SJSA1 (cell line): ENCODE measurements at regions not wholly inside any gene's neighbourhood (a gene's known extent, or its start where the extent isn't known, plus 50 kb on each side); places are given as distances from the start of the nearest gene placed in this dataset.

ENCODE experiments used
- DNase-seq, 2 experiments: peaks; one replicate each; pipeline ENCODE4 v3.0.0-alpha.2; 2015 to 2020; ENCODE audit warnings: low spot score in 2 of 2, low read depth in 1 of 2
- H3K27ac ChIP-seq: fragments of 250-450 bp; sonication (Bioruptor Pico); 2 replicates; pipeline ENCODE4 v1.5.1; 2020; ENCODE audit warnings: mild to moderate bottlenecking, moderate library complexity
- H3K27me3 ChIP-seq: fragments of 250-450 bp; sonication (Bioruptor Pico); replicated peaks from 2 replicates; pipeline ENCODE4 v1.5.1; 2020; ENCODE audit warnings: mild to moderate bottlenecking, moderate library complexity
- H3K36me3 ChIP-seq: fragments of 250-450 bp; sonication (Bioruptor Pico); 2 replicates; pipeline ENCODE4 v1.5.1; 2020; ENCODE audit warnings: mild to moderate bottlenecking
- H3K4me1 ChIP-seq: fragments of 250-450 bp; sonication (Bioruptor Pico); replicated peaks from 2 replicates; pipeline ENCODE4 v1.6.1; 2021; ENCODE audit warnings: mild to moderate bottlenecking
- H3K4me3 ChIP-seq: fragments of 250-450 bp; sonication (Bioruptor Pico); 2 replicates; pipeline ENCODE4 v1.5.1; 2020; ENCODE audit warnings: mild to moderate bottlenecking
- H3K9me3 ChIP-seq: fragments of 250-450 bp; sonication (Bioruptor Pico); replicated peaks from 2 replicates; pipeline ENCODE4 v1.5.1; 2020; ENCODE audit warnings: mild to moderate bottlenecking

DNA sequence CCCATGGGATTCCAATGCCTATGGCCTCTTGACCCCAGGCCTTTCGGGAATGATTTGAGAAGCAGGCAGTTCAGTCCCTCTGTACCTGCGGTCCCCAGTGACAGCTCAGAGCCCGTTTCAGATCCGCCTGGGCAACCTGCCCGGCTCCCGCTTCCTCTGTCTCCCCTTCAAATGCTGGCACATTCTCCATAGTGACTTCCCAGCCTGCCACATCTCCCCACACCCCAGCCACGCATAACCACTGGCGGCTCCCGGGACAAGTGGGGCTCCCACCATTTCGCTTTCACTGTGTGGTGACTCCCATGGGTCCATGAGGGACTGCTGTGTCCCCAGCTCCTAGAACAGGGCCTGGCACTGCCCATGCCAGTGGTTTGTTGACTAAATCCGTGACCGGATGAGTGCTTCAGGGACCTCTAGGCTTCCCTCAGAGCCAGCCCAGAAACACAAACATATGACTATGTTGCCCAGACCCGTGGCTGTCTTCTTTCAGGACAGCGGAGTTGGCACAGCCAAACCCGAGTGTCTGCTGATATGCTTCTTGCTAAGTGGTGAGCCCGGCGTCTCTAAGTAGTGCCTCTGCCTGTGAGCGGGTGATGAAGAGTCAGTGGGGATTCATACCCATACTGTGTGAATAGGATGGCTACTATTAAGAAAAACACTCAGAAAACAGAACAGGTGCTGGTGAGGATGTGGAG lies 91.2 kb downstream of the GLI2 start:
- Histone ChIP-seq H3K4me3 (no peak overlapping the region), H3K9me3 (no peaks in the 10 kb centered on the region), H3K27ac (no peak overlapping the region), H3K27me3 (no peaks in the 10 kb centered on the region), H3K4me1 (peaks cover 27% of the 10 kb centered on the region), H3K36me3 (peaks cover 33% of the 10 kb centered on the region)
- DNase-seq, result no peak

DNA sequence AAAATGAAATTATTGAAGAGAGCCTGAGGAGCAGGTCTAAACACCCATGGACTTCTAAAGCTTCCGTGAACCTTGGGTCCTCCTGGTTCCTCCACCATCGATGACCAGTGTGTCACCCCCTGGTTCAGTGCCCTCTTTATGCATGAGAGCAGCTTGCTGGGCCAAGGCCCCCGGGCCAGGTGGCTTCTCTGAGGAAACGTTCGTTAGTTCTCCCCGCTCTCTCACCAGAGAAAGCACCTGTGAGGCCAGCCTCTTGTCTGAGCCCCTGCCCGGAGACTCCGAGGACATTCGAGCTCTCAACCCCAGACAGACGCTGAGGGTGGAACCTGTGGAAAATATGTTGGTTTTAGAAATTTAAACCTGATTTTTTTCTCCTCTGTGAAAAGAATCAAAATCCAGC lies 92.4 kb downstream of the GLI2 start:
- Histone ChIP-seq H3K4me1 (peaks cover 24% of the 10 kb centered on the region), H3K27me3 (no peaks in the 10 kb centered on the region), H3K9me3 (no peaks in the 10 kb centered on the region), H3K36me3 (peaks cover 33% of the 10 kb centered on the region), H3K4me3 (no peak overlapping the region), H3K27ac (no peak overlapping the region)
- DNase-seq, result no peak

DNA sequence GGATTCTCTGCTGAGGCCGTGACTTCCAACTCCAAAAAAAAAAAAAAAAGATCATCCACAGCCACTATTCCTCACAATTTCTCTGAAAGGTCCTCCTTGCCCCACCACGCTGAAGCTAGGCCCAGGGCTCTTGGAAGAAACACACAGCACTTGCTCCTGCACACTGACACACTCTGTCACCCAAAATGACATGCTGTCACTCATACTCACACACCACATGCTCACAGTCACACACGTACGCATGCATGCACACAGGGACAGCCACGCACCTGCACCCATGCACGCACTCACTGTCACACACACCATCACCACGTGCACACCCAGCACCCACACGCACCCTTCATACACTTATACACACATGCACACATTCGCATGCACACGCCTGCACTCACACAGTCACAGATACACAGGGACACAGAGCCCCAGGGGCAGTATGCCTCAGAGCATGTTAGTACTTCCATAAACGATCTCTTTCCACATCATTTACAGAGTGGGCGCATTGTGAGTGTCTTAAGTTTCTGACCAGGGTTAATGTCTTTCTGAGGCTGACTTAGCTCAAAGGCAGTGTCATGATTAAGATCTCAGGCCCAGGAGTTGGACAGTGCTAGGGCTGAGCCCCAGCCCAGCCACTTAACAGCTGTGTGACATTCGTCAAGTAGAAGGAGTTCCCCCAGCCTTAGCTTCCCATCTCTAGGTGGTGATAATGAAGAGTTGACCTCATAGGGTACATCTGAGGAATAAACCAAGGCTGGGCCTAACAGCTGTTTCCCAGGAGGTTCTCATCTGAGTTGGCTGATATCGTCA lies 93.4 kb downstream of the GLI2 start:
- H3K4me3 ChIP-seq, result no peak overlapping the region
- no peaks in the 10 kb centered on the region for H3K9me3 ChIP-seq
- peaks cover 24% of the 10 kb centered on the region for H3K4me1 ChIP-seq
- no peak overlapping the region for H3K27ac ChIP-seq
- peaks cover 33% of the 10 kb centered on the region for H3K36me3 ChIP-seq
- H3K27me3 ChIP-seq, result no peaks in the 10 kb centered on the region
- no peak for DNase-seq

DNA sequence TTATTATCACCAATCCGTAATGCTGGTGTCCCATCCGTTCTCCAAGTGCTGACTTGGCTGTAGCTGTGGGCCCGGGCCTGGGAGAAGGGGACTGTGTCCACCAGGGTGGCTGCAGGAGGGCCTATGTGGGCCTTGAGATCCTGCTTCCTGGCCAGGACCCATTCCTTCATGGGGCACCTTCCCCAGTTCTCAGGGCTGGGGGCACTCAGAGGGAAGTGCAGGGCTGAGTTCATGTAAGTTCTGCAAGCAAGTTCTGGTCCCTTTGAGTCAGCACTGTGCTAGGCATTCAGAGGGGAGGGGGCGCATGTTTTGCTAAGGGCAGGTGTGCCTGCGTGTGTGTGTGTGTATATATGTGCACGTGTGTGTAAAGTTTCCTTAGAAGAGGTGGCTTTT lies 94.0 kb downstream of the GLI2 start:
- no peak for DNase-seq
- Histone ChIP-seq H3K27ac (no peak overlapping the region), H3K9me3 (no peaks in the 10 kb centered on the region), H3K27me3 (no peaks in the 10 kb centered on the region), H3K4me1 (peaks cover 24% of the 10 kb centered on the region), H3K4me3 (no peak overlapping the region), H3K36me3 (peaks cover 32% of the 10 kb centered on the region)

DNA sequence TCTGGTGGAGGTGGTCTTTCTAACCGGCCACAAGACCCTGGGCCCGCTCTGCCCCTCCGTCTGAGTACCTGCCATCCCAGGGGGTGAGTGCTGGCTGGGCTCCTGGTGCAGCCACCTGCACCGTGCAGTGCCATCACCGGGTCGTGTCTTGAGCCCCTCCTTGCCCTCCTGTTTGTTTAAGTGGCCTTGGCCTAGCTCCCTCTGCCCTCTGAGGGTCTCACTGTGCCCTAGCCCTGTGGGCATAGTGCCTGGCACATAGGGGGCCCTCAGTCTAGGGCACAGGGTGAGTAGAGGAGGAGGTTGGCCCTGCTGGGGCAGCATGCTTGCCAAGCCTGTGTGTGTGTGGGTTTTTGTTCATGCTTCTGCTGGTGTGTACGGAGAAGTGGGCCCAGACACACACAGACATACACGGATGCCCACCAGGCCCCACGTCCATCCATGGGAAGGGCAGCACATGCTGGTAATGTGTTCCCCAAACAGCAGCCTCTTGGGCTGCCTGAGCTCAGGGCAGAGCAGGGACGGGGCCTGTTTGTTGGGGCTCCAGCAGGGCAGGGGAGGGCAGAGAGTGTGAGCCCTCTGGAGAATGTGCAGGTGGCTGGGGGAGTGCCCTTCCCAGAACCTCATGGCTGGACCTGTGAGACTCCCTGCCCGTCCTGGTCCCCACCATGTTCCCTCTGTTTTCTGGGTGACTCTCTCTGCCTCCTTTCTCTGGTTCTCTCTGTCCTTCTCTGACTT lies 94.6 kb downstream of the GLI2 start:
- Histone ChIP-seq H3K36me3 (peaks cover 31% of the 10 kb centered on the region), H3K4me1 (peaks cover 21% of the 10 kb centered on the region), H3K27me3 (no peaks in the 10 kb centered on the region), H3K27ac (no peak overlapping the region), H3K4me3 (no peak overlapping the region), H3K9me3 (no peaks in the 10 kb centered on the region)
- no peak for DNase-seq

DNA sequence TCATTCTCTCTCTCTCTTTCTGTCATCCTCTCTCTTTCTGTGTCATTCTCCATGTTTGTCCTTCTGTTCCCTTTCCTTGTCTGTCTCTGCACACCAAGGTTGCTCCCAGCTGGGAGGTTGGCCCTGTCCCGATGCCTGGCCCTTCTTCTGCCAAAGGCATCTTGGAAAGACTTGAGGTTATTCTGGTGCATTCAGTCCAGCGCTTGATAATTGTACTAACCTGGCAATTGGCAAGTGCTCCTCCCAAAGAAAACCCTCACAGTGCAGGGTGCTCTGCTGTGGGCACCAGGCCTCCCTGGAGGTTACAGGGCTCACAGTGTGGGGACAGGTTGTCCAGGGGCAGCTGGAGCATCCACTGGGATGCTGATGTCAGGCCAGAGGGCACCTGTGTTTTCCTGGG lies 95.4 kb downstream of the GLI2 start:
- H3K27me3 ChIP-seq, result no peaks in the 10 kb centered on the region
- DNase-seq, result no peak
- no peak overlapping the region for H3K4me3 ChIP-seq
- H3K27ac ChIP-seq, result no peak overlapping the region
- no peaks in the 10 kb centered on the region for H3K9me3 ChIP-seq
- peaks cover 13% of the 10 kb centered on the region for H3K4me1 ChIP-seq
- H3K36me3 ChIP-seq, result peaks cover 32% of the 10 kb centered on the region

DNA sequence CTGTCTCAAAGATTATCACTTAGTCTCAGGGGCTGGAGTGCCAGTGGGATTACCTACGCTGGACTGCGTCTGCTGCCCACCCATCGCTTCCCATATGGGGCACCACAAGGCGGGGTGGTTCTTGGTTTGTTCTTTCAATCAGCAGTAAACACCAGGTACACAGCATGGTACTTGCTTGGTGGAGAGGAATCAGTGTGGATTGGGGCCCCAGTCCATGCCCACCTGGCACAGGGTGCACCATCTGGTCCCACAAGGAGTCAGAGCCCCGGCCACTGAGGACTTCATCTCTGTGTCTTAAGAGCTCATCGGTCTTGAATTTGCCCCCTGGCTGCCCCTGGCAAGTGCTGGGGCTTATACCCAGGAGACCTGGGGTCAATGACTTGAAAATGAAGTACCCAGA lies 96.2 kb downstream of the GLI2 start:
- Histone ChIP-seq H3K27ac (no peak overlapping the region), H3K4me1 (peaks cover 5% of the 10 kb centered on the region), H3K4me3 (no peak overlapping the region), H3K36me3 (peaks cover 36% of the 10 kb centered on the region), H3K9me3 (no peaks in the 10 kb centered on the region), H3K27me3 (no peaks in the 10 kb centered on the region)
- DNase-seq, result no peak

DNA sequence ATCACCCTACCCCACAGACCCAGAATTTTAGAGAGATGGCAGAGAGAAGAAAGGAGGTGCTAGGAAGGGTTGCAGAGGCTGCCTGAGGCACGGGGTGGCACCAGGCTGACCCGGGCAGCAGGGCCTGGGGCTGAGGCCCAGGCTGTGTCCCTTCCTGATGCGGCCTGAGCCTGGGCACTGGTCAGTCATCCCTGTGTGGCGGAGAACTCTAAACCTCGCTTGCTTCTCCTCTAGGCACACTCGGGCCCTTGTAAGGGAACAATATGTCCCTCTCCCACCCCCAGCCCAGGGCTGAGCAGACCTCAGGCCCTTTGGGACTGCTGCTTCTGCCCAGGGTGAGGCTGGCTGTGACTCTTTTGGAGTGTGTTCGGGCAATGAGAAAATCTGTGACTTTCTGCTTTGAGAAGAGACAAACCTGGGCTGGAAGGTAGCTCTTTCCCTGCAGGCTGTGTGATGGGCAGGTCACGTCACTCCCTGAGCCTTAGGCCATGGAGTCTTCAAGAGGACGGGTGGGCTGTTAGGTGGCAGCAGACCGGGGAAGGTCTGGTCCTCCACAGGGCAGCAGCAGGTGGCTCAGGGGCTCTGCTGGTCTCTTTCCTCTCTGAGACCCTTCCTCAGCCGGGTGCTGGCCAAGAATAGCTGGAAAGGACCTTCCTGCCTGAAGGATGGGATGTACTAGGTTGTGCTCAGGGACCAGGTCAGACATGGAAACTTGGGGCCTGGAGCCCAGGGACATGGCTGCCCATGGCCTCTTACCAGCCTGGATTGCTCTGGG lies 96.8 kb downstream of the GLI2 start:
- no peaks in the 10 kb centered on the region for H3K9me3 ChIP-seq
- no peaks in the 10 kb centered on the region for H3K4me1 ChIP-seq
- no peaks in the 10 kb centered on the region for H3K27me3 ChIP-seq
- no peak overlapping the region for H3K27ac ChIP-seq
- peaks cover 30% of the 10 kb centered on the region for H3K36me3 ChIP-seq
- no peak overlapping the region for H3K4me3 ChIP-seq
- DNase-seq, result no peak

DNA sequence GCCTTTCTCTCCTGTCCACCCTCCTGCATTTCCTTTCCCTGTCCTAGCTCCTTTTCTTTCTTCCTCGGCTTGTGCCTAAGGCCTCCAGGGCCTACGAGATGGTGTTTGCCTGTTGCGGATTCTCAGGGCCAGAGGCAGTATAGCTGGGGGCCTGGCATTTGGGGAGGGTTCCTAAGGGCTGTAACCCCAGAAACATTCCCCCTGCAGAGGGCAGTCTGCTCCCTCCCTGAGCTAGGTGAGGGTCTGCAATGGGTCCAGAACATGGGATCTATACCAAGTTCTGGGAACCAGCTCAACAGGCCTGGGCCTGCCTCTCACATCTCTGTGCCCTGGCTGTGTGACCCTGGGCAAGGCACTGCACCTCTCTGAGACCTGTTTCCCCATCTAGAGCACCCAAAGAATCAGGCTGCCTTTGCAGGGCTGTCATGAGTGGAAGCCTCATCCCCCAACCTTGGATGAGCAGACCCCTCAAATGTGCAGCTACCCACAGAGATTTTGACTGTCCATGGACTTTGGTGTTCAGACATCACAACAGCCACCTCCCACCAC lies 97.5 kb downstream of the GLI2 start:
- H3K4me1 ChIP-seq, result no peaks in the 10 kb centered on the region
- H3K4me3 ChIP-seq, result no peak overlapping the region
- no peak overlapping the region for H3K27ac ChIP-seq
- DNase-seq, result no peak
- no peaks in the 10 kb centered on the region for H3K27me3 ChIP-seq
- H3K36me3 ChIP-seq, result peaks cover 23% of the 10 kb centered on the region
- H3K9me3 ChIP-seq, result no peaks in the 10 kb centered on the region

DNA sequence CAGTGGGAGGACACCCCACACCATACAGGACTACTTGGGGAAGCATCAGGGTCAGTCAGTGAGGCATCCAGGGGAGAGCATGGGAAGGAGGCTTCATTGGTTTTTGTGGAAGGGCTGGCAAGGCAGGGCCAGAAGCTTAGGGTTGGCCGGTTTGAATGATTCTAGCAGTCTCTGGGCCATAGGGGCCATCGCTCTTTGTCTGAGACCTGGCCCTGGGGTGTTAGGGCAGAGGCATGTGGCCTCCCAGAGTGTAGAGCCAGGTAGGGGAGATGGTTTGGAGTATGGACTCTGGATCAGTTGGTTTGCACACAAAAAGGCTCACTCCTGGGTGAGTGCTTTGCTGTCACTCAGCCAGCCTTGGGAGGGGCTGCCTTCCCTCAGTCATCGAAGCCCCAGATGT lies 98.5 kb downstream of the GLI2 start:
- Histone ChIP-seq H3K27ac (no peak overlapping the region), H3K36me3 (peaks cover 13% of the 10 kb centered on the region), H3K9me3 (no peaks in the 10 kb centered on the region), H3K4me3 (no peak overlapping the region), H3K27me3 (no peaks in the 10 kb centered on the region), H3K4me1 (no peaks in the 10 kb centered on the region)
- no peak for DNase-seq

DNA sequence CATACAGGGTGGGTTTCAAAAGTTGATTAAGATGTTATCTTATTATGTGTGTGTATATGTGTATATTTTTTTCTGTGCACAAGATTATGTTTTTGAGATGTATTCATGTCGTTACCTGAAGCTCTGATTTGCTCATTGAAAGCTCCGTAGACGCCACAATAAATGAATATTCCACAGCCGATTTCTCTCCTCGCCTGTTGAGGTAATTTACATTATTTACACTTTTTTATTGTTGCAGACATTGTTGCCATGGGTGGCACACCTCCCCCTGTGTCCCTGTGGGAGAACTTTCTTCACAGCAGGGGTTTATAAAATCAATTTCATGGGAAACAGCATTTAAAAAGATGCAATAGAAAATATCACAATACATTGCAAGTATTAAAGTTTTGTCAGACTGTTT lies 100.6 kb downstream of the GLI2 start:
- H3K4me3 ChIP-seq, result no peak overlapping the region
- no peak for DNase-seq
- peaks cover 11% of the 10 kb centered on the region; the same call in 1 of the 2 replicates for H3K36me3 ChIP-seq
- no peaks in the 10 kb centered on the region for H3K9me3 ChIP-seq
- no peaks in the 10 kb centered on the region for H3K27me3 ChIP-seq
- H3K4me1 ChIP-seq, result no peaks in the 10 kb centered on the region
- no peak overlapping the region for H3K27ac ChIP-seq

DNA sequence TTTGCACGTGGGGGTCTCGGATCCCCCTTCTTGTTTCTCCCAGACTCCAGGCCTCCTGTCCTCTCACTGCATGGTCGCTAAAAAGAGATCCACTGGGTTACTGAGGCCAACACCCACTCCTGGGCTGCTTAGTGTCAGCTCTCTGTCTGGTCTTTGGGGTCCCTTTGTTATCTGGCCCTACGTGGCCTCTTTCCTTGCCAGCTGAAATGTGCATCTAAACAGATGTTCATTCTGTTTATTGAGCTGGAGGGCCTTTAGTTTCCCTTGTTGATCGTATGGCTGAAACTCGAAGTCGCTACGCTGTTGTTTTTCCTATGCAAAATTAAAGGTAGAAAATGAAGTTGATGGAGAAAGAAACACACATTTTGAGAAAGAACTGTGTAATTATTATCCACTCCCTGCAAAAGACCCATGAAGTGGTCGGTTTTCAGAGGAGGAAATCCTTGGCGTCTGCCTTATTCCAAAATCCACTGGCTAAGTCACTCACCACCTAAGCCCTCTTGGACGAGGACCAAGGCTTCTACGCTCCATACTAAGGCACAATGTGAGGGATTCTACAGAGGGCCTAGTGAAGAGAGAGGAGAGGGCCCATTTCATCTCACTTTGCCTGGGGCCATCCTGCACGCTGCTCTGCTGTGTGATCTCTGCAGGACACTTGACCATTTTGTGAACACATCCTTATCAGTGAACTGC lies 105.3 kb downstream of the GLI2 start:
- Histone ChIP-seq H3K9me3 (no peaks in the 10 kb centered on the region), H3K27ac (no peak overlapping the region), H3K36me3 (peaks cover 5% of the 10 kb centered on the region), H3K4me3 (no peak overlapping the region), H3K4me1 (no peaks in the 10 kb centered on the region), H3K27me3 (no peaks in the 10 kb centered on the region)
- no peak for DNase-seq
